ENCODE measurements at regions not wholly inside any gene's neighbourhood (a gene's known extent, or its start where the extent isn't known, plus 50 kb on each side); places are given as distances from the start of the nearest gene placed in this dataset.
A peak's percentile ranks its signal among the peaks of the same experiment; 100 is the strongest.

DNA sequence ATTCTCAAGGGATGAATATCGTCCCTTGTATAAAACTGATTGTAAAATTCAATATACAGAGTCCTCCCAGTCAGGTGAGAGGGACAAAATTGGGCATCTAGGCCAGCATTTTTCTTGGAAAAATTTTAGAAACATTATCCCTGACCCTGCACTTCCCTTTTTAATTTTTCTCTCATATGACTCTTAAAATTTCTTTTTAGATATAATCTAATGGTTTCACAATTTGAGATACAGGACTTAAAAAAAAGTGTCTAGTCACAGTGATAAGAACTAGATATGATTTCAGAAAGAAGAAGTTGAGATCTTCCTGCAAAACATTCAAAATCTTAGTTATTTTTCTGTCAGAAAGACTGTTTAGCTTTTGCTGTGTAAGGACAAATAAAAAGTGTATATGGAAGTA is 270.8 kb upstream of the PPFIA2 start:
- no peak for DNase-seq

DNA sequence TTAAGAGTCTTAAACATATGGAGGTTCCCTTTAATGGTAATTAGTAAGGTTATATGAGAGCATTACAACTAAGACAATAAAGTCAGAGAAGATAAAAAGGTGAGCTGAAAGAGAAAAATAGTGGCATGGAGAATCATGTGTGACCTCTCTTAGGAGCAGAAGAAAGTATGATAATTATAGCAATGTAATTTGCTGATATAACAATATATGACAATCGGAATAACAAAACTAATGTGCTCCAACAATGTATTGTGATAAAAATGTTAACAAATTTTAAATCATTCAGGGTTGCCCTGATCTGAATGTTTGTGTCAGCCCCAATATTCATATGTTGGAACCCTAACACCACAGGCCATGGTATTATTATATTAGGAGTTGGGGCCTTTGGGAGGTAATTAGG is 269.6 kb upstream of the PPFIA2 start:
- no peak for DNase-seq

GRCh38 chr12:82027612-82028011 is 268.5 kb upstream of the PPFIA2 start:
- peak; percentile 37 to 50 for DNase-seq

- no peak for DNase-seq
These were observed 266.3 kb upstream of the PPFIA2 start for GRCh38 chr12:82025462-82025861.

GRCh38 chr12:82019533-82019932 is 260.4 kb upstream of the PPFIA2 start:
- DNase-seq, result peak; percentile 7 to 28

DNA sequence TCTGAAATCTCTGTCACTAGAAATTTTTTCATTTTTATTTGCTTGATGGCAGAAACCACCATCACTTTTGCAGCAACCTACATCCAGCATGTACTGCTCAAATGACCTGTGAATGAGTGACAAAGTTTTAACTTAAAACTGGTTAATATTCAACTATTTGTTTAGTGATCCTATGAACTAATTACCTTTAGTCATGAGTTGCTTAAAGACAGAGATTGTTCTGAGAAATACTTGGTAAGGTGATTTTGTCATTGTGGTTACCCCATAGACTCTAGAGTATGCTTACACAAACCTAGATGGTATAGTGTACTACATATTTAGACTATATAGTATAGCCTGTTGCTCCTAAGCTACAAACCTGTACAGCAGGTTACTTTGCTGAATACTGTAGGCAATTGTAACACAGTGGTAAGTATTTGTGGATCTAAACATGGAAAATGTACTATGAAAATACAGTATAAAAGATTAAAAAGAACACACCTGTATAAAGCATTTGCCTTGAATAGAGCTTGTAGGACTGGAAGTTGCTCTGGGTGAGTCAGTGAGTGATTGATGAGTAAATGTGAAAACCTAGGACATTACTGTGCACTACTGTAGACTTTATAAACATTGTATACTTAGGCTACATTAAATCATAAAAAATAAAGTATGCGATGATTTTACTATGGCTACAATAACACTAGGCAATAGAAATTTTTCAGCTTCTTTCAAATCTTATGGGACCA is 256.6 kb upstream of the PPFIA2 start:
- DNase-seq, result no peak

DNA sequence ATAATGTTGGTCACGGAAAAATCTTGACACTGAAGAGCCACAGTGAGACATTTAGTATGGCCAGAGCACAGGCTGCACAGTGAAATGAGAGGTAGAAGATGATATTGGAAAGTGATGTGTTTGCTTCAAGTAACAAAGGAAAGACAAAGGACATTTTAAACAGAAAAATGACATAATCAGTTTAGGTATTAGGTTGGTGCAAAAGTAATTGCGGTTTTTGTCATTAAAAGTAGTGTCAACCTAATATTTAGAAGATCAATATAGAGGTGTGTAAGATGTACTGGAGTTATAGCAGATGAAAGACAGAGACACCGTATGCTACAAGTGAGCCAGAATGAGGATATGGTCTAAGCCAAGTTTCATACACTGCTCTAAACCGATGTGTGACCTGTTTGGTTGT is 253.0 kb upstream of the PPFIA2 start:
- DNase-seq, result no peak

DNA sequence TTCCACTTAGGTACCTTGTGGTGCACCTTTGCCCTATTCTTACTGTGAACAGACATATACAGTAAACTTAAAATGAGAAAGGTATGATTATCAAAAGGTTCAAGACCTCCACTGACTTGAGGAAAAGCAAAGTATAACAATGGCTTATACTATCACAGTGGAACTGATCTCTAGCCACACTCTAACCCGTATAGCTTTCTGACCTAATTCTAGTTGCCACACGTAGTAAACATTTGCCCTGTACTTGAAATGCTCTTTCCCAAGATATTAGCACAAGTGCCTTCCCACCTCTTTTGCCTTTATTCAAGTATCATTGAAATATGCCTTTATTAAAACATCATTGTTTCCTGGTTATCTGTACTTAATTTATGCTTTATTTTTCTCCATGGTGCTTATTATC is 250.4 kb upstream of the PPFIA2 start:
- DNase-seq, result no peak

GRCh38 chr12:82008251-82008650 is 249.1 kb upstream of the PPFIA2 start:
- no peak for DNase-seq

GRCh38 chr12:81998761-81999378 is 239.7 kb upstream of the PPFIA2 start:
- no peak for DNase-seq

DNA sequence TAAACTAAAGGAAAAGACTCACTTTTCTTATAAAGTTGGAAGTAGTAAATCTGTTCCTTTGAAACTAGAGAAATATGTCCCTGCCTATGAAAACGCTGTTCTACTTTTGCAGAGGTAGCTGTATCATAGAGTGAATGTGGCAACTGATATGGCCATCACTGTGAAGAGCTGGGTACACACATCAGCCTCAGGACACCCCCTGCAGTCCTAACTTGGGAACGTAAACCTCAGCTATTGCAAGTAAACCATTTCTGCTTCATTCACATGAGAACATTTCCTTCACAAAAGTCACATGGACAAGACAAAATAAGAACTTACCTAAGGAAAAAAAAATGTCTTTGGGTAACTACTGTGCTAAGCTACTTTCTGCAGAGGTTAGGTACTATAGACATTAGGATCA is 233.3 kb upstream of the PPFIA2 start:
- peak; percentile 6 to 14 for DNase-seq

GRCh38 chr12:81991868-81992267 is 232.7 kb upstream of the PPFIA2 start:
- no peak for DNase-seq

GRCh38 chr12:81988362-81988761 is 229.2 kb upstream of the PPFIA2 start:
- no peak for DNase-seq

DNA sequence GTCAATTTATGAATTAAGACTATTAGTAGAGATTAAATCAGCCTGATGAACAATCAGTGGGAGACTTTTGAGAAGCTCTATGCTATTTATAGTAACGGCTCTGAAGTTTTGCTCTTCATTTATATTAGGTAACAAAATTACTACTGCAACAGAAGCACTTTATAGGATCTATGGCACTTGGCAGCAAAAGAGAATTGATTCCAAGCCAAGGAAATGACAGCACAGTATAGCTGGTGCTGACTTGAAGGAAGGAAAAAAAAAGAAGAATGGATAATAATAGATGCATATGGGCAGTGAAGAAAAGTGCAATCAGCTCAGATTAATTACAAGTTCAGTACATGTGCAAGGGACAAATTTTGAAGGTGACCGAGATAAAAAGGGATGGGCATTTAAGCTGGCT is 228.2 kb upstream of the PPFIA2 start:
- no peak for DNase-seq

DNA sequence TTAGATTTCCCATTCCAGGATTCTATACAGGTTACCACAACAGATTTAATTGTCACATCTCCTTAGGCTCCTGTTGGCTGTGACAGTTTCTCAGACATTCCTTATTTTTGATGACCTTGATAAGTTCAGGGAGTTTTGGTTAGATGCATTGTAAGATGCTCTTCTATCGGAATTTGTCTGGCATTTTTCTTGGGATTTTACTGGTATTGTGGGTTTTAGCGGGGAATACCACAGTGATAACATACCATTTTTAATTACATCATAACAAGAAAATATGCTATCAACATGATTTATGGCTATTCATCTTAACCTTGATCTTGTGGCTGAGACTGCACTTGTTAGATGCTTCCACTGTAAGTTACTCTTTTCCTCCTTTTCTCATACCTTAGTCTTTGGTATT is 217.5 kb upstream of the PPFIA2 start:
- no peak for DNase-seq

DNA sequence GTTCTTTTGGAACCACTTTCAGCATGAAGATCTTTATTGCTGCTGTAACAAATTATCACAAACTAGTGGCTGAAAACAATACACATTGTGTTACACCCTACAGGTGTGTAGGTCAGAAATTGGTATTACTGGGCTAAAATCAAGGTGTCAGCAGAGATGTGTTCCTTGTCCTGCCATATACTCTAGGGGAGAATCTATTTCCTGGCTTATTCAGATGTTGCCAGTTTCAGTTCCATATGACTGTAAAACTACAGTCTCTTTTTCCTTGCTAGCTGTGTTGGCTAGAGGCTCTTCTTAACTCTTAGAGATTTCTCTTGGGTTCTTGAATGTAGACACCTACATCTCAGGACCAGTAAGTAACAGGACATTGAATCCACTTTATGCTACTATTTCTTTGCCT is 215.6 kb upstream of the PPFIA2 start:
- DNase-seq, result no peak

DNA sequence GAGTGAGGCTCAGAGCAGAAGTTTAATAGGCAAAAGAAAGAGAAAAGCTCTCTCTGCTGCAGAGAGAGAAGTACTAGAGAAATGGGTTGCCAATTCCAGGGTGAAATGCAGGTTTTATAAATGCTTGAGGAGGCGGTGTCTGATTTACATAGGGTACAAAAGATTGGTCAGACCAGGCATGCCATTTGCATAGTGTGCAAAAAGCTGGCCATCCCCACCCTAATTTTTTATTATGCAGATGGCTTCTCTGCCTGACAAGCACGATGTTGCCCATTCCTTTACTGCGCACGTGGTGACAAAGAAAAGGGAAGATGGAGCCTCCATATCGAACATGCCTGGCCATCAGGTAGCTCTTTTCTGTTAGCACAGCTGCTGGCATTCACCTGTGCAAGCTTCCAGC is 209.3 kb upstream of the PPFIA2 start:
- no peak for DNase-seq

GRCh38 chr12:81963636-81964035 is 204.5 kb upstream of the PPFIA2 start:
- DNase-seq, result no peak

DNA sequence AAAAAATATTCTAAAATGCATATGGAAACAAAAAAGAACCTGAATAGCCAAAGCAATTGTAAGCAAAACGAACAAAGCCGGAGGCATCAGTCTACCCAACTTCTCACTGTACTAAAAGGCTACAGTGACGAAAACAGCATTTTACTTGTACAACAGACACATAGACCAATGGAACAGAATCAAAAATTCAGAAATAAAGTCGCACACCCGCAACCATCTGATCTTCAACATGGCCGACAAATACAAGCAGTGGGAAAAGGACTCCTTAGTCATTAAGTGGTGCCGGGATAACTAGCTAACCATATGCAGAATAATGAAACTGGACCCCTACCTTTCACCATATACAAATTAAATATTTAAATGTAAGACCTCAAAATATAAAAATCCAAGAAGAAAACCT is 203.9 kb upstream of the PPFIA2 start:
- no peak for DNase-seq

DNA sequence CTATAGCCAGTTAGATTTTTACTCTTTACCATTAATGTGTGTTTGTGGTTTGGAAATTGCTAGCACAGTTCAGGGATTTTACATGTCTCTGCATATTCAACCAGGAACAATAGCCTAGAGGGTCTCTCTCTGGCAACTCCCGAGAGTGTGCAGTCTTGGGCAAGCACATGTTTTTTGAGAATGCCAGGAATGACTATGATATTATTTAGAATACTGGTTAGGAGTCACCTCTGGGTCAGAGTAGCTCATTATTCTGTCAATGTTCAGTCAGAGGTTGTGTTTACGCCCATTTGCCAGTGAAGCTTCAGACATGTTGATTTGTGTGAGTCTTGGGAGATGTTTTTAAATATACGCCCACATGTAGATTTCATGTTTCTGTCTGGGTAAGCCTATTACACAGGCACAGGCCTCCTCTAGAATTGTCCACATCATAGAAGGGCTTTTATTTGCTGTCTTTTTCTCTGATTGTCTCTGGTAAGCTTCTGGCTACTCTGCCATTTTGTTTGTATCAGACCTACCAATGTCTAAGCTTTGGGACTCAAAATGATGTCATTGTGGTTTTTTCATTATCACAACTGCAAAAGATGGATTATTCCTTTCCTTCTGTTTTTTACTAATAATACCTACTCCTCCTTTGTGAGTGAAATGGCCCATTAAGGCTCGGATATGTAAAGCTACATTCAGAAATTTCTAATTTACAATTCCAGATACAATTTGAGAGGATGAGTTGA is 203.1 kb upstream of the PPFIA2 start:
- DNase-seq, result no peak

- DNase-seq, result peak; percentile 38 to 40
These were observed 199.3 kb upstream of the PPFIA2 start for GRCh38 chr12:81958406-81958805.

GRCh38 chr12:81957631-81958030 is 198.5 kb upstream of the PPFIA2 start:
- DNase-seq, result no peak

DNA sequence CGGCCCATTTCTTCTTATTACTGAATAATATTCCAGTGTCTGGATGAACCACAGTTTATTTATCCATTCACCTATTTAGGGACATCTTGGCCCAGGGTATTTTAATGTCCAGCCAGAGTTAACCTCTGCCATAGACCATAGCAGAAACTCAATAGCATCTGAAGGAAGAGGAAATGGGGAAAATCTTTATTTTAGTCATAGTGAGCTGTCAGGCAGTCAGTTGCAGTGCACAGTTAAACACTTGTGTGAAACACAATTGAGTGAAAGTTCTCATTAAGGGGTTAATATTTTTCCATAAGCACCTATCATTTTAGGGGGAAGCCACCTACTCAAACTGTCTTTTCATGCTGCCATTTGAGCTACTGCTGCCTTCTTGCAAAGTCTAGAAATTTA is 197.3 kb upstream of the PPFIA2 start:
- no peak for DNase-seq

DNA sequence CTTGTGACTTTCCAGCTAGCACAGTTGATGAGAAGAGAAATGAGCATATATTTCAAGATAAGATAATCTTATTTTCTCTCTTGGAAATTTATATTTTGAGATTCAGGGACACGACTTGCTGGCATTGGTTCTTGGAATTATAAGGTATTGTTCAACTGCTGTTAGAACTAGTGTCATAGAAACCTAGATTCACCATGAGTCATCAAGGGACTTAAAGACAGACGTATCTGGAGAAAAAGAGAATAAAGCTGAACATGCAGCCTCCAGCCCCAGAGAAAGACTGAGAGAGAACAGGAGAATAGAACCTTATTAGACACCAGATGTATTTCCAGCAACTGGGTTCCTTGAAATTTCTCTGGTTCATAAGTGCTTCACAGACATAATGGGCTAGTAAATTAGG is 194.4 kb upstream of the PPFIA2 start:
- DNase-seq, result no peak

Data from Kasumi-1 (cell line).